Mucosa of stomach (tissue), 1 donor: ENCODE measurements at regions not wholly inside any gene's neighbourhood (a gene's known extent, or its start where the extent isn't known, plus 50 kb on each side); places are given as distances from the start of the nearest gene placed in this dataset.
"Not testable (repeated sequence)": the region's sequence is repeated elsewhere in the genome, so short reads cannot be mapped to it uniquely, and the experiment has no call there.

ENCODE experiments used
- H3K27me3 ChIP-seq: one replicate; pipeline ENCODE4 v1.7.0; 2013; ENCODE audit warnings: mild to moderate bottlenecking, low read length; ENCODE audit not compliant: control insufficient read depth, insufficient read depth
- H3K36me3 ChIP-seq: one replicate; pipeline ENCODE4 v1.7.0; 2013; ENCODE audit warnings: low read length; ENCODE audit not compliant: control insufficient read depth, insufficient read depth
- H3K4me1 ChIP-seq: one replicate; pipeline ENCODE4 v1.7.0; 2013; ENCODE audit warnings: mild to moderate bottlenecking, low read length; ENCODE audit not compliant: control insufficient read depth, insufficient read depth
- H3K4me3 ChIP-seq: one replicate; pipeline ENCODE4 v1.7.0; 2013; ENCODE audit warnings: low read length
- H3K9ac ChIP-seq: one replicate; pipeline ENCODE4 v1.7.0; 2013; ENCODE audit warnings: mild to moderate bottlenecking, low read length, moderate library complexity
- H3K9me3 ChIP-seq: one replicate; pipeline ENCODE4 v1.7.0; 2013; ENCODE audit warnings: mild to moderate bottlenecking, low read length, moderate library complexity; ENCODE audit not compliant: control insufficient read depth
- donor health status: Pancreatic carcinoma.

- no peaks in the 10 kb centered on the region for H3K36me3 ChIP-seq
- no peak overlapping the region for H3K9ac ChIP-seq
- no peak overlapping the region for H3K4me3 ChIP-seq
- peaks cover 2% of the 10 kb centered on the region for H3K4me1 ChIP-seq
- H3K9me3 ChIP-seq = no peaks in the 10 kb centered on the region
- no peaks in the 10 kb centered on the region for H3K27me3 ChIP-seq
Measured at GRCh38 chr7:46286356-46286755, 365.3 kb upstream of the IGFBP3 start.

GRCh38 chr7:46285878-46286277 is 364.8 kb upstream of the IGFBP3 start:
- Histone ChIP-seq H3K4me3 (no peak overlapping the region), H3K9me3 (no peaks in the 10 kb centered on the region), H3K36me3 (no peaks in the 10 kb centered on the region), H3K27me3 (no peaks in the 10 kb centered on the region), H3K9ac (no peak overlapping the region), H3K4me1 (peaks cover 3% of the 10 kb centered on the region)

- Histone ChIP-seq H3K9me3 (no peaks in the 10 kb centered on the region), H3K4me1 (peaks cover 3% of the 10 kb centered on the region), H3K9ac (no peak overlapping the region), H3K27me3 (no peaks in the 10 kb centered on the region), H3K36me3 (no peaks in the 10 kb centered on the region), H3K4me3 (no peak overlapping the region)
Measured at GRCh38 chr7:46283852-46284251, 362.8 kb upstream of the IGFBP3 start.

- Histone ChIP-seq H3K4me3 (no peak overlapping the region), H3K4me1 (peaks cover 3% of the 10 kb centered on the region), H3K27me3 (no peaks in the 10 kb centered on the region), H3K36me3 (no peaks in the 10 kb centered on the region), H3K9me3 (no peaks in the 10 kb centered on the region), H3K9ac (no peak overlapping the region)
Measured at GRCh38 chr7:46282155-46282554, 361.1 kb upstream of the IGFBP3 start.

- Histone ChIP-seq H3K36me3 (no peaks in the 10 kb centered on the region), H3K9ac (no peak overlapping the region), H3K9me3 (no peaks in the 10 kb centered on the region), H3K4me1 (peaks cover 3% of the 10 kb centered on the region), H3K4me3 (no peak overlapping the region), H3K27me3 (no peaks in the 10 kb centered on the region)
Measured at GRCh38 chr7:46281071-46281470, 360.0 kb upstream of the IGFBP3 start.

- Histone ChIP-seq H3K9me3 (no peaks in the 10 kb centered on the region), H3K4me1 (peaks cover 3% of the 10 kb centered on the region), H3K36me3 (no peaks in the 10 kb centered on the region), H3K9ac (no peak overlapping the region), H3K4me3 (no peak overlapping the region), H3K27me3 (no peaks in the 10 kb centered on the region)
Measured at GRCh38 chr7:46279290-46279689, 358.2 kb upstream of the IGFBP3 start.

GRCh38 chr7:46264646-46265045 is 343.6 kb upstream of the IGFBP3 start:
- Histone ChIP-seq H3K9me3 (no peaks in the 10 kb centered on the region), H3K4me3 (no peak overlapping the region), H3K27me3 (no peaks in the 10 kb centered on the region), H3K4me1 (no peaks in the 10 kb centered on the region), H3K9ac (no peak overlapping the region), H3K36me3 (no peaks in the 10 kb centered on the region)

- H3K9ac ChIP-seq, H3K27me3 ChIP-seq, H3K4me1 ChIP-seq, H3K9me3 ChIP-seq, H3K36me3 ChIP-seq, H3K4me3 ChIP-seq: not testable (repeated sequence)
Measured at GRCh38 chr7:46261638-46262037, 340.6 kb upstream of the IGFBP3 start.

- H3K36me3 ChIP-seq = no peaks in the 10 kb centered on the region
- H3K9me3 ChIP-seq = no peaks in the 10 kb centered on the region
- H3K9ac ChIP-seq = no peak overlapping the region
- no peak overlapping the region for H3K4me3 ChIP-seq
- H3K27me3 ChIP-seq = no peaks in the 10 kb centered on the region
- no peaks in the 10 kb centered on the region for H3K4me1 ChIP-seq
Measured at GRCh38 chr7:46259947-46260346, 338.9 kb upstream of the IGFBP3 start.

GRCh38 chr7:46257761-46258448 is 336.8 kb upstream of the IGFBP3 start:
- H3K9me3 ChIP-seq = no peaks in the 10 kb centered on the region
- H3K9ac ChIP-seq = no peak overlapping the region
- H3K36me3 ChIP-seq = no peaks in the 10 kb centered on the region
- no peak overlapping the region for H3K4me3 ChIP-seq
- no peaks in the 10 kb centered on the region for H3K27me3 ChIP-seq
- H3K4me1 ChIP-seq = no peaks in the 10 kb centered on the region

GRCh38 chr7:46256870-46257661 is 336.0 kb upstream of the IGFBP3 start:
- H3K27me3 ChIP-seq = no peaks in the 10 kb centered on the region
- no peaks in the 10 kb centered on the region for H3K4me1 ChIP-seq
- H3K4me3 ChIP-seq = no peak overlapping the region
- H3K9me3 ChIP-seq = no peaks in the 10 kb centered on the region
- no peaks in the 10 kb centered on the region for H3K36me3 ChIP-seq
- no peak overlapping the region for H3K9ac ChIP-seq

GRCh38 chr7:46253520-46253919 is 332.4 kb upstream of the IGFBP3 start:
- no peaks in the 10 kb centered on the region for H3K9me3 ChIP-seq
- no peak overlapping the region for H3K4me3 ChIP-seq
- H3K27me3 ChIP-seq = no peaks in the 10 kb centered on the region

More at GRCh38 chr7:46253520-46253919, 332.4 kb upstream of the IGFBP3 start:
- H3K36me3 ChIP-seq = no peaks in the 10 kb centered on the region
- H3K4me1 ChIP-seq = no peaks in the 10 kb centered on the region
- no peak overlapping the region for H3K9ac ChIP-seq
